ENCODE measurements at regions not wholly inside any gene's neighbourhood (a gene's known extent, or its start where the extent isn't known, plus 50 kb on each side); places are given as distances from the start of the nearest gene placed in this dataset.

DNA sequence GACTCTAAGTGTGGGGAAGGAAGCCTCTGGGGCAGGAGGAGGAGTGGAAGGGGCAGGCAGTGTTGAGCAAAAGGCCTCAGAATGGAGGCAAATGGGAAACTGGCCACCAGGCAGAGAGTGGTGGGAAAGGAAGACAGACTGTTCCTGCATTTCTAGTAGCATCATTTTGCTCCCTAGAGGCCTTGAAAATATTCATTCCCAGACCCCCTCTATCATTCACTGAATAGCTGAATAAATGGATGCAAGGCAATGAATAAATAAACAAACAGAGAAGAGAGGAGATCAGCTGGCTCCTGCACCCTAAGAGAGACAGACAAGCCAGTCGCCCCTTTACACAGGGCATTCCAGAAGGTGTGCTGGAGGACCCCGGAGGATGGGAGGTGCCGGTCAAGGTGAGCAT lies 511.9 kb downstream of the BCOR start:
- DNase-seq = no peak
- ChIA-PET CTCF (no interaction called here), POLR2A (no interaction called here)
- Mint-ChIP-seq H3K9me3 (no peaks in the 10 kb centered on the region), H3K27ac (no peak overlapping the region), H3K27me3 (peaks cover 2% of the 10 kb centered on the region), H3K4me3 (no peak overlapping the region), H3K36me3 (ENCODE audit: low read depth) (no peaks in the 10 kb centered on the region), H3K4me1 (no peaks in the 10 kb centered on the region)
- no peak for ATAC-seq (ENCODE audit: low read depth)
- TF ChIP-seq, protein P1, sequence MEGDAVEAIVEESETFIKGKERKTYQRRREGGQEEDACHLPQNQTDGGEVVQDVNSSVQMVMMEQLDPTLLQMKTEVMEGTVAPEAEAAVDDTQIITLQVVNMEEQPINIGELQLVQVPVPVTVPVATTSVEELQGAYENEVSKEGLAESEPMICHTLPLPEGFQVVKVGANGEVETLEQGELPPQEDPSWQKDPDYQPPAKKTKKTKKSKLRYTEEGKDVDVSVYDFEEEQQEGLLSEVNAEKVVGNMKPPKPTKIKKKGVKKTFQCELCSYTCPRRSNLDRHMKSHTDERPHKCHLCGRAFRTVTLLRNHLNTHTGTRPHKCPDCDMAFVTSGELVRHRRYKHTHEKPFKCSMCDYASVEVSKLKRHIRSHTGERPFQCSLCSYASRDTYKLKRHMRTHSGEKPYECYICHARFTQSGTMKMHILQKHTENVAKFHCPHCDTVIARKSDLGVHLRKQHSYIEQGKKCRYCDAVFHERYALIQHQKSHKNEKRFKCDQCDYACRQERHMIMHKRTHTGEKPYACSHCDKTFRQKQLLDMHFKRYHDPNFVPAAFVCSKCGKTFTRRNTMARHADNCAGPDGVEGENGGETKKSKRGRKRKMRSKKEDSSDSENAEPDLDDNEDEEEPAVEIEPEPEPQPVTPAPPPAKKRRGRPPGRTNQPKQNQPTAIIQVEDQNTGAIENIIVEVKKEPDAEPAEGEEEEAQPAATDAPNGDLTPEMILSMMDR (IDR thresholded peaks at IDR 0.05) = no peak
- intact Hi-C loops (cut with micrococcal nuclease) = no loop called here

DNA sequence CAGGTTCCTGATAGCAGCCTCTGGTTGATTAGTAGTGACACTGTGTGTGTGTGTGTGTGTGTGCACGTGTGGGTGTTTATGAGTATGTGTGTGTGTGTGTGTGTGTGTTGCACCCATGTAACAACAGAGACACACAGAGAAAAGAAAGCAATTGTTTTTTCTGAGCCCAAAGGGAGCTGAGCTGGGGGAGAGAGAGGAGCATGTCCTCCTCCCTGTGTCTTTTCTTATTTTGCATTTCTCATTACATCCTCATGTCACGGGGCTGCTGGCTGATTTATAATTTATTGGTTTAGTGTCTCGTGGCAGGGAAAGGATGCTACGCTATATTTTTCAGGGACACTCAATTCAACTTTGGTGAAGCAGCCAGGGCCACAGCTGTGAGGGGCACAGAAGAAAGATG lies 511.4 kb downstream of the BCOR start:
- ATAC-seq (ENCODE audit: low read depth) (no peak), DNase-seq (no peak)
- H3K27ac Mint-ChIP-seq = no peak overlapping the region
- H3K36me3 Mint-ChIP-seq (ENCODE audit: low read depth) = no peaks in the 10 kb centered on the region
- intact Hi-C loops (cut with micrococcal nuclease) = no loop called here
- H3K27me3 Mint-ChIP-seq = no peaks in the 10 kb centered on the region
- TF ChIP-seq, protein P1 (IDR thresholded peaks at IDR 0.05) = no peak
- no peaks in the 10 kb centered on the region for H3K4me1 Mint-ChIP-seq
- POLR2A ChIA-PET = no interaction called here
- CTCF ChIA-PET = no interaction called here
- no peaks in the 10 kb centered on the region for H3K9me3 Mint-ChIP-seq
- H3K4me3 Mint-ChIP-seq = no peak overlapping the region

- TF ChIP-seq, protein P1 (IDR thresholded peaks at IDR 0.05) = no peak
- no peaks in the 10 kb centered on the region for H3K4me1 Mint-ChIP-seq
- H3K4me3 Mint-ChIP-seq = no peak overlapping the region
- H3K27ac Mint-ChIP-seq = no peak overlapping the region
- H3K36me3 Mint-ChIP-seq (ENCODE audit: low read depth) = no peaks in the 10 kb centered on the region
- POLR2A ChIA-PET = no interaction called here
- no peak for DNase-seq
- H3K27me3 Mint-ChIP-seq = no peaks in the 10 kb centered on the region
- ATAC-seq (ENCODE audit: low read depth) = no peak
- CTCF ChIA-PET = no interaction called here
- intact Hi-C loops (cut with micrococcal nuclease) = no loop called here
- no peaks in the 10 kb centered on the region for H3K9me3 Mint-ChIP-seq
Observed at GRCh38 chrX:39591099-39591498, 506.7 kb downstream of the BCOR start.

DNA sequence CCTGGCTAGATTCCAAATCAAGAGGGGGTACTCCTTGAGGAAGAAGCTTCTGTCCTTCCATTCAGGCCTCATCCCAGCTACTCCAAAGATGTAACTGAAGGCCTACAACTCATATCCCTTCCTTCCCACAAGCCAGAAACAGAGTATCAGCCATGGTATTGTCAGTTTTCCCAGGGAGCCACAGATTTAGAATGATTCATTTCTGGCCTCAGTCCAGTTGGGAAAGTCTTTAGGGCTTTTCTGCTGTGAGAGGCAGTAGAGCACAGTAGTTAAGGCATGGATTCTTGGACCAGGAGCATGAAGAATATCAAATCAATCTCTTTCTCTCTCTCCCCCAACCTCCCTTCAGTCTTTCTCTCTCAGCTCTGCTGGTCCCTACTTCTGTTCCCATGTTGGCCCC lies 505.0 kb downstream of the BCOR start:
- POLR2A ChIA-PET = no interaction called here

DNA sequence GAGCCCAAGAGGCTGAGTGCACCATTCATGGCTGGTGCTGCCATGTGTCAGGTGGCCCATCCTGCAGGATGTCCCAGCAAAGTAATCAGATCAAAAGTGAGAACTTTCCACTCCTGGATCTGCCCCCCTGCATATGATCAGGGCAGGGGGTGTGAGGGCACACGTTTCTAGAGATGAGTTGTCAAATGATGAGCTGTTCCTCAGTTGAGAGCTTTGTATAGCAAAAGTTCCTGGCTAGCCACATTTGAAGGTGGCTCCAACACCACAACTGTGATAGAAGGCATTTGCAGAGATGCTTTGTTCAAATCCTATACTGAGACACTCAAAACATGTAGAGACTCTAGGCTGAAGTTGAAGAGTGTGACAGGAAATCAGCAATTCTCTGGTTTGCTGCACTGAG lies 501.8 kb downstream of the BCOR start:
- Mint-ChIP-seq H3K36me3 (ENCODE audit: low read depth) (no peaks in the 10 kb centered on the region), H3K27ac (no peak overlapping the region), H3K9me3 (no peaks in the 10 kb centered on the region), H3K4me3 (no peak overlapping the region), H3K27me3 (no peaks in the 10 kb centered on the region), H3K4me1 (no peaks in the 10 kb centered on the region)
- ChIA-PET POLR2A (interaction anchor here (0.6 kb wide), 1 partner anchor 240 kb away, joined by 3 read pairs; no protein-coding TSS in a partner anchor), CTCF (no interaction called here)
- DNase-seq = no peak
- TF ChIP-seq, protein P1 (IDR thresholded peaks at IDR 0.05) = no peak
- intact Hi-C loops (cut with micrococcal nuclease) = no loop called here
- no peak for ATAC-seq (ENCODE audit: low read depth)

More for the DNA sequence above, 505.0 kb downstream of the BCOR start:
- Mint-ChIP-seq H3K9me3 (no peaks in the 10 kb centered on the region), H3K4me1 (no peaks in the 10 kb centered on the region), H3K4me3 (no peak overlapping the region), H3K27ac (no peak overlapping the region), H3K27me3 (no peaks in the 10 kb centered on the region), H3K36me3 (ENCODE audit: low read depth) (no peaks in the 10 kb centered on the region)
- DNase-seq (no peak), ATAC-seq (ENCODE audit: low read depth) (no peak)
- TF ChIP-seq, protein P1 (IDR thresholded peaks at IDR 0.05) = no peak
- CTCF ChIA-PET = no interaction called here
- intact Hi-C loops (cut with micrococcal nuclease) = no loop called here
